ENCODE measurements at regions not wholly inside any gene's neighbourhood (a gene's known extent, or its start where the extent isn't known, plus 50 kb on each side); places are given as distances from the start of the nearest gene placed in this dataset.

DNA sequence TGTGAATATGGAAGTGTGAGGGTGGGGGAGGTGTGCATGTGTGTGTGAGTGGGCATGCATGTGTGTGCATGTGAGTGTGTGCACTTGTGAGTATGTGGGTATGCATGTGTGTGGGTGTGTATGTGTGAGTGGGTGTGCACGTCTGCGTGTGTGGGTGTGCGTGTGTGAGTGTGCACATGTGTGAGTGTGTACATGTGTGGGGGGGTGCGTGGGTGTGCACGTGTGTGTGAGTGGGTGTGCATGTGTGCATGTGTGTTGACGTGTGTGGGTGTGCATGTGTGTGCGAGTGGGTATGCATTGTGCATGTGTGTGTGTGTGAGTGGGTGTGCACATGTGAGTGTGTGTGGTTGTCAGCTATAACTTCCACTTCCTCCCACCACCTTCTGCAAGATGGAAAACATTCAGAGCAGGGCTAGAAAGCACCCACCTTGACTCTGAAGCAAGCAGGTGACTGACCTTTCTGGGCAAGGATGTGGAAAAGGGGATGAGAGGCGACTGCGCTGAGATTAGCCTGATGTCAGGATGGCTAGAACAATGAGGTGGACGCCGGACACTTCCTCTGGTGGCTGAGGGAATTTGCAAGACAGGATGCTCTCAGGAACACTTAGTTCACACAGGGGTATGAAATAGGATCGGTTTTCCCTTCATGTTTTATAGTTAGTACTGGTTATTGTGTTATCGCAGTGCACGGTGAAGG, 103.6 kb downstream of the ACKR3 start:
- FAIRE-seq = no peak
- no peak for TF ChIP-seq POLR2A (IDR thresholded peaks at IDR 0.05; ENCODE audit: low read depth, low read length)
- DNase-seq (ENCODE audit: insufficient read length, low spot score) = no peak

DNA sequence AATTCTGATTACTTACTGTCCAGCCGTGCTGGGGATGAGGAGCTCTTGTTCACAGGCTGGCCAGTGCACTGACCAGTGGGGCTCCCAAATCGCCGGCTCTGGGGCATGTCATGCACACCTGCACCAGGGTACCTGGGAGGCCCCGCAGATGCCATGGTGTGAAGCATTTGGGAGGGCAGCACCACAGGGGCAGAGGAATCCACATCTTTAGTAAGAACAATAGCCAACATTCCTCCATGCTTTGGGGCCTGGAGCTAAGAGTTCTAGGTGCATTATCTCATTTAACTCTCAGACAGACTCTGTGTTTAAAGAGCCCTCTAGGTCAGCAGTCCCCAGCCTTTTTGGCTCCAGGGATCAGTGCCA, 104.2 kb downstream of the ACKR3 start:
- no peak for FAIRE-seq
- DNase-seq (ENCODE audit: insufficient read length, low spot score) = no peak
- TF ChIP-seq POLR2A (IDR thresholded peaks at IDR 0.05; ENCODE audit: low read depth, low read length) = no peak

DNA sequence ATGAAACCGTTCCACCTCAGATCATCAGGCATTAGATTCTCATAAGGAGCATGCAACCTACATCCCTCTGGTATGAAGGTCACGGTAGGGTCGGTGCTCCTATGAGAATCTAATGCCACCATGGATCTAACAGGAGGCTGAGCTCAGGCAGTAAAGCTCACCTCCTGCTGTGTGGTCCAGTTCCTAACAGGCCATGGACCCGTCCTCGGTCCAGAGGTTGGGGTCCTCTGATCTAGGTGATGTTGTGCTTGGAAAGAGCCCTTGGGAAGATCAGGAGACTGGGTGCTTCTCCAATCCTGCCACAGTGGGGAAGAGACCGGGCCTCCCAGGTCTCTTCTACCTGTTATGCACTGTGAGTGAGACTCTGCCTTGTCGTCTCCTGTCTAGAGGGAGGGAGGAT, 104.6 kb downstream of the ACKR3 start:
- TF ChIP-seq POLR2A (IDR thresholded peaks at IDR 0.05; ENCODE audit: low read depth, low read length) = no peak
- FAIRE-seq (no peak), DNase-seq (ENCODE audit: insufficient read length, low spot score) (no peak)

DNA sequence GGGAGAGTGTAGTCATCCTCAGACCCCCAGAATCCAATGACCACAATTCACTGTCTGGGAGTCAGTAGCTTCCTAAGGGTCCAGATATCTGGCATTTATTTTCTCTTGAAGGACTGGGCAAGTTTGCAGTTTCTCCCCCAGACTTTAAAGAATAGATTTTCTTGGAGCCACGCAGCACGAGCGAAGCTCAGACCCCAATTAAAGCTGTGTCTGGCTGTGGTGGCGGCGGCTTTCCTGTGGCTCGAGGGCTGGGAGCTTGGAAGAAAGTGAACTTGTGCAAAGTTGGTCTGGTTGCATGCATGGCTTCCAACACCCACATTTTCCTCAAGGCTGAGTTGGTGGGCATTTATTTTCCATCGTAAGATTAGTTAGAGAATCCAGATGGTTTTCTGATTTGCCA, 105.0 kb downstream of the ACKR3 start:
- no peak for FAIRE-seq
- TF ChIP-seq POLR2A (IDR thresholded peaks at IDR 0.05; ENCODE audit: low read depth, low read length) = no peak
- no peak for DNase-seq (ENCODE audit: insufficient read length, low spot score)

DNA sequence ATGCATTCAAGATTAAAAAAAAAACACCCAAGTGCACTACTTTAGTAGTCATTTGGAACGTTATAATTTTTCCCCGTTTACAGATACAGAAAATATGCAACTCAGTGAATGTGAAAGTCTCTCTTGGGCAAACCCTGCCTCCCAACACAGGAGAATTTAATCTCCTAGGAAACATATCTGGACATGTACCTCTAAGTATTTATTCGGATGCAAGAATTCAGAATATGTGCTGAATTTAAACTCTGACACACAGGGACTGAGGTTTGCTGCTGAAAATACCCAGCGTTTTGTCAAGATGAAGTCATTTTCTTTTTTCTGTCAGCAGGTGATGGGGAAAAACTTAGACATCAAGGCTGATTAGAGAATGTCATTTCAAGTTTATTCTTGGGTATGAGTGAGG, 105.4 kb downstream of the ACKR3 start:
- no peak for TF ChIP-seq POLR2A (IDR thresholded peaks at IDR 0.05; ENCODE audit: low read depth, low read length)
- DNase-seq (ENCODE audit: insufficient read length, low spot score) (no peak), FAIRE-seq (no peak)

DNA sequence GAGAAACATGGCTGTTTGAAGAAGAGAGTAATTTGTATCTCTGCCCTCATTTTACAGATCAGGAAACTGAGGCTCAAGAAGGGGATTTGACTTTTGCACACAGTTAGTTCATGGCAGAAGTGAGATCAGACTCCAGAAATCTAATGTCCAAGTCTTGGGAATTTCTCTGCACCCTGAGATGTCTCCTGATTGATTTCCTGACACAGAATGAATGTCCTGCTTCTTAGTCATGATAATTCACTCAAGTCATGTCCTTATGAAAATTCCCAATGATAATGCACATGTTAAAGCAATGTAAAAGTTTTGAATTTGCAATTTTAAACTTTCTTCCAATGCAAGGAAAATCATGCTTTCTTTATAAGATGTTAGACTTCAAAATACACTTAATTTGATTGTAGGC, 105.9 kb downstream of the ACKR3 start:
- FAIRE-seq = no peak
- no peak for TF ChIP-seq POLR2A (IDR thresholded peaks at IDR 0.05; ENCODE audit: low read depth, low read length)
- DNase-seq (ENCODE audit: insufficient read length, low spot score) = no peak

DNA sequence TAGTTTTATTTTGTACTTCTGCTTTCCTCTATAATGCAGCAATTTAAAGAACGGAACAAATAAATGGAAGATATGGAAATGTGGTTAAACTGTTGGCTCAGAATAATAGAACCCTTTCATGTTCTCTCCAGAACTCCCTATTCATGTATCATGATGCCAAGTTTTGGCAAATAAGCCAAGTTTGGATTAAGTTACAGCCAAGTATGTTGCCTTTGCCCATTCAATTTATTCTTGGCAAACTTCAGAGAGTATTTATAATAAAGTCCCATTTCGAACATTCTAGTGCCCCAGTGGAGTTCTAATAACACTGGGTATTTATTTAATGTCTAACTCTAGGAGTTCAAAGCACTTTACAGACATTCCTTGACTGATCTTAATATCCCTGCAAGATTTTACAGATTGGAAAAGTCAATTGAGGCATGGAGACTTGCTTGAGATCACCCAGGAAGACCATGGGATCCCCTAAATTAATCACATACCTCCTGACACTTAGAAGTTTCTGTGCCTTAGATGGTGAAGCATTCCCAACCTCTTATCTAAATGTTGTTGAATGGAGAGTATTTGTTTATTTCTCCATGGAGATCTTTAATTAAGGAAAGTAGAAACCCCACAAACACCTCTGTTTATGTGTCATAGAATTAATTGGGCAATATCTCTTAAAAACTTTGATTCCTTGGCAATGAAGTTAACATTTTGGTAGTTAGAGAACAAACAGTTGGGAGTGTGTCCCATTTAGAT, 106.7 kb downstream of the ACKR3 start:
- DNase-seq (ENCODE audit: insufficient read length, low spot score) = no peak
- TF ChIP-seq POLR2A (IDR thresholded peaks at IDR 0.05; ENCODE audit: low read depth, low read length) = no peak
- no peak for FAIRE-seq

DNA sequence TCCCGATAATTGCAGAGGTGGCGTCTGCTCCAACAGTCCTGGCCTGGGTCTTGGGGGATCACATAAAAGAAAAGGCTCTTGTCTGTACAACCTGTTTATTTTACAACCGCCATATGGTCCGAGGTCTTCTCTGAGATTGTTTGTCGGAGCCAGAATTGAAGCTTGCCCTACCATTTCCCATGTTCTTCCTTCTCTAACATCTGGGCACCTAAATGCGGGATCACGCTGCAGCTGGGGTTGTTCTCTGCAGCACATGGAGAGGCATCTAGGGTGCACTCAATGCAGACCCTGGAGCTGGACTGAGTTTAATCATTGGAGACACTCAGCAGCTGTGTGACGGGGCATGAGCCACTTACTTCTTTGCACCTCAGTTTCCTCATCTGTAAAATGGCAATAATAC, 107.7 kb downstream of the ACKR3 start:
- DNase-seq (ENCODE audit: insufficient read length, low spot score) (no peak), FAIRE-seq (no peak)
- no peak for TF ChIP-seq POLR2A (IDR thresholded peaks at IDR 0.05; ENCODE audit: low read depth, low read length)

DNA sequence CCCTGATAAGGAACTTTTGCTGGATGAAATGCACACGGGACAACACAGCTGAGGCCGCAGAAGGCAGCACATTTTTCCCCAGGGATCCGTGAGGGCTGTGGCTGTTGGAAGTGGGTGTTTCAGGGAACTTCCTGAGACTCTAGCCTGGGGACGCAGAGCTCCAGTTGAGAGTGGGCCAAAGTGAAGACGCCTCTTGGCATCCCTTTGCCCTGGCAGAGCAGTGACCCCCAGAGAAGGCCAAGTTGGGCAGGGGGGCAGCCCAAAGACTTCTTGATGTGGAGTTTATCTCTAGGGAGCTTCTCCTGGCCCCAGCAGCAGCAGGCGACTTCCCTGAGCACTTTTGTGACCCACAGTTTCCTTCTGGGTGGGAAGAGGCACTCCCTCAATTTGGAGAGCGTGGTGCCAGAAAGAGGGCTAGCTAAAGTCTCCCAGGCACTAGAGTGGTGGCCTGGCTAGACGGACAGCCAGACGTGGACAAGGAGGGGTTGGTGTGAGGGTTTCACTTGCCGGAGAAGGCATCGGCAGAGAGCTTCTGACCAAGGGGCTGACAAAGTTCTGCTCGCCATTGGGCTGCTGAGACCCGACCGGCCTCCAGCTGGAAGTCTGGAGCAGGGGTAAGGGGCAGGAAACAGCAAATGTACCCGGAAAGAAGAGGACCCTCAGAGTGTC, 108.8 kb downstream of the ACKR3 start:
- TF ChIP-seq POLR2A (IDR thresholded peaks at IDR 0.05; ENCODE audit: low read depth, low read length) = no peak
- FAIRE-seq = no peak

DNA sequence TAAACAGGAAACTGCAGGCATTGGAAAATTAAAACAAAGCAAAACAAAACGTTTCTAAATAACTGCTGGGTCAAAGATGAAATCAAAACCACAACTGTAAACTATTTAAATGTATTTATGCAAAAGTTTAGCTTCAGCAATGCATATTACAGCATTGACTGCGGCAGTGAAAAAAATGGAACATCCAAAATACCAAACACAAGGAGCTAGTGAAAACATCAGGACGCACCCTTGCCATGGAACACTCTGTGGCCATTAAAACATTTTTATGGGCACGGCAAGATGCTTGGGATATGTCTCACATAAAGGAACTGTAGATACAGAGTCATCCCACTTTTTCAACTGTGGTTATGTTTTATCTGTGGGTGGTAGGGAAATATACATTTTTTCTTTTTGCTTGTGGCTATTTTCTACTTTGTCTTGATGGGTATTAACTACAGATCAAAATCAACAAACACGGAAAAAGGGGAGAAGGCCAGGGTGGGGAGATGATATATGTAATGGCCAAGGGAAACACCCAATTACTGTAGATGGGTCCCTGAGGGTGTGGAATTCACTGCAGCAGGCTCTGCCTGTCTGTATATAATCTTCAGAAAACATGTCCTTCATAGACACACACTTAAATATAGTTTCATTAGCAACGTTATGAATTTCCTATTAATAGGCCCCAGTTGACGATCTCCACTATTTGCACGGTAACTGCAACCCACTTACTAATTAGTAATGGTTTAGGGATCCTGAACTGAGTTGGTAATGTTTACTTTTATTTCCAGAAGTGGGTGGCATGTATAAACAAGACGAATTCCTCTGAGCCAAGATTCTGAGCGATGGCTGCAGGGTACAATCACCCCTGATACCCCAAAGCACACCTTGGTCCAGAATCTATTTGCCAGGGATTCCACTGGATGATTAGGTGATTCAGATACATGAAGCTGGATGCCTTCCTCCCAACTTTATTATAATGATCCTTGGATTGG, 110.5 kb downstream of the ACKR3 start:
- peak; percentile 45 for FAIRE-seq
- DNase-seq (ENCODE audit: insufficient read length, low spot score) = no peak
- TF ChIP-seq POLR2A (IDR thresholded peaks at IDR 0.05; ENCODE audit: low read depth, low read length) = no peak

More for the DNA sequence above, 108.8 kb downstream of the ACKR3 start:
- no peak for DNase-seq (ENCODE audit: insufficient read length, low spot score)

DNA sequence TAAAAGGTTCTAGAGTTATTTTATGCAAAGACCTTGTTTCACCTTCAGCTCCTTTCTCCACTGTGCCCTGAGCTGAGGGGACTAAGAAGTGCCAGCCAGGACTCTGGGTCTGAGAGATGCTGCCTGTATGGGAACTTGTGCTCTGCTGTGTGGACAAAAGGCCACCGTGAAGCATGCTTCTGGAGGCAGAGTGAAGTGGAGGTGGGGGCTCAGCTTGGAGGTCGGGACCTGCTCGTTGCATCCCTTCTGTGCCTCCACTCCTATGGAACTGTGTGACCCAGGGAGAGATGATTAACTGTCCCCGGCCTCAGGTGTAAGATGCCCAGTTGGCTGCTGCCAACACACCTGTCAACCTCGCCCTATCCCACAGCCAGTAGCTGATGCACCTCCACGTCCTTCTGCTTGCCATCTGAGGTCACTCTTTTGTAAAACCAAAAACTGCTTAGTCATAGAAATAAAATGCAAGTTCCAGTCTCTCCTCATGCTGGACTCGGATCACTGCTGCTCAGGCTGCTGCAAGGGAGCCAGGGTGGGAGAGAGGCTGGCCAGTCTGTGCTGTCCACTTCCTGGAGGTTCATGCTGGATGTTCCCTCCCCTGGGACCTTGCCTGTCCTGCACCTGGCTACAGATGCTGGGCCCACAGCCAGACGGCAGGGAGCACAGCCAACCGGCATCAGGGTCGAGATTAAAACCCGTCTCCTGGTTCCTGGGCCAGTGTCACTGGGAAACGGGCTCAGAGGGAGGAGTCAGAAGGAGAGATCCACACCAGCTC, 113.2 kb downstream of the ACKR3 start:
- no peak for TF ChIP-seq POLR2A (IDR thresholded peaks at IDR 0.05; ENCODE audit: low read depth, low read length)
- FAIRE-seq (no peak), DNase-seq (ENCODE audit: insufficient read length, low spot score) (no peak)

DNA sequence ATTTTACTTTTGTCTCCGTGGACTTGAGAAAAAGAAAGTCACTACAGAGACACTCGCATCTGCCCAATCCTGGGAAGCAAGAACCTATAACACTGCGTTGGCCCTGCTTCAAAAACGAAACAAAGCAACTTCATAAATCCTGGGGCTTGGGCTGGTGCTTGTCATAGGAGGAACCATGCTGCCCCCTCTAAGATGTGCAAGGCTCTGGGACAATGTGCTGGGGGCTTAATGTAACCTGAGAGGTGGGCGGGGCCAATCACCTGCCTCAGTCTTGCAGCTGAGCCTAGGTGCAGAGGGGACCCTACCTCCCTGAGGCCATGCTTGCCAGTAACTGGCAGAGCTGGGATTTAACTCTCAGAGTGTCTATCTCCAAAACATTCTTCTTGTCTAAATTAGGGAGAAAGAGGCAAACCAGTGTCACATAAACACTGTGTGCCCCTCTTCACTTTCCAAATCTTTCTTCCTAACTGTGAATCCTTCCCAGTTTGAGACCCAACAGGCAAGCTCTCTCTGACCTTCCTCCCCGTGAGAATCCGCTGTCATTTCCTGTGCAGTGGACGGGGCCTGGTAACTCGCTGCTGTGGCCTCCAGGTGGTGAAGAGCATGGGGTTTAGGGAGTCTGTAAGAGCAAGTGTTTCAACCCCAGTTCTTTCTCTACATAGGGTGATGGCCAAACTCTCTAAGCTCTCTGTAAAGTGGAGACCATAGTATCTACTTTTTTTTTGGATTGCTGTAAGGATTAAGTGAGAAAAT, 115.1 kb downstream of the ACKR3 start:
- DNase-seq (ENCODE audit: insufficient read length, low spot score) (no peak), FAIRE-seq (no peak)
- TF ChIP-seq POLR2A (IDR thresholded peaks at IDR 0.05; ENCODE audit: low read depth, low read length) = no peak
